ENCODE measurements at regions not wholly inside any gene's neighbourhood (a gene's known extent, or its start where the extent isn't known, plus 50 kb on each side); places are given as distances from the start of the nearest gene placed in this dataset.

DNA sequence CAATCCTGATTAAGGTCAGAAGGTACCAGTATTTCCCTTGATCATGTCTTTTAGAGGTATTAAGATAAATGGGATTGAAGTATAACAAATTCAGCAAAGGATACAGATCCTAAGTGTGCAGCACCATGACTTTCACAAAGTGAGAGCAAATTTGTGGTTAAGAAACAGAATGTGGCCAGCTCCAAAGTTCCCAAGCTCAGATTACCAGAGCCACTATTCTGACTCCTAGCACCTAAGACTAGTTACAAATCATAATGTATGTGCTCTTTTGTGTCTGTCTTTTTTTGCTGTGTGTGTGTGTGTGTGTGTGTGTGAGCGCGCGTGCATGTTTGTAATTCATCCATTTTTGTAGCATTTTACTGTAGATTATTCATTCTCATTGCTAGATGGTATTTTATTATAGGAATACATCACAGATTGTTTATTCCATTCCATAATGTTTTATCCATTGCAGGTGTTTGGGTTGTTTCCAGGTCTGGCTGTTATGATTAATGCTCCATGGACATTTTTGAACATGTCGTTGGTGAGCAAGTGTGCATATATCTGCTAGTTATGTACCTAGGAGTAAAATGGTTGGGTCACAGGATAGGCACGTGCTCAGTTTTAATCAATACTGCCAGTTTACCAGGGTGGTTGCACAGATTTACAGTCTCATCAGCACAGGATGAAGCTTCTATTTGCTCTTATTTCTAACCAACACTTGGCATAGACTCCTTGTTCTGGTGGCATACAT, 314.0 kb upstream of the JAG1 start:
- Histone ChIP-seq H3K27me3 (ENCODE audit: control insufficient read depth, insufficient read depth, low read length) (no peaks in the 10 kb centered on the region), H3K4me2 (ENCODE audit: low read depth, low read length) (no peak overlapping the region), H4K20me1 (ENCODE audit: insufficient read depth, low read length) (no peaks in the 10 kb centered on the region), H2BK120ac (ENCODE audit: low read depth, low read length) (no peak overlapping the region), H3K14ac (replicated peaks; ENCODE audit: low read depth, low read length) (no peak overlapping the region), H3K4ac (ENCODE audit: low read depth, low read length) (no peak overlapping the region), H2AFZ (replicated peaks; ENCODE audit: low read length, poor library complexity) (no peak overlapping the region), H2AK5ac (ENCODE audit: low read depth, low read length) (no peak overlapping the region), H3K9ac (ENCODE audit: low read depth, low read length) (no peak overlapping the region), H3K27ac (ENCODE audit: insufficient read depth, low read length) (no peak overlapping the region), H2BK20ac (ENCODE audit: low read depth, low read length) (no peak overlapping the region), H3K18ac (ENCODE audit: low read depth, low read length) (no peak overlapping the region), H2AK9ac (replicated peaks; ENCODE audit: low read depth, low read length, poor library complexity) (no peak overlapping the region), H2BK15ac (ENCODE audit: low read depth, low read length) (no peak overlapping the region), H3K79me1 (ENCODE audit: low read depth in 1 of 2, low read length in 2 of 2) (no peaks in the 10 kb centered on the region), H4K5ac (ENCODE audit: low read depth, low read length) (no peak overlapping the region), H3K9me1 (ENCODE audit: insufficient read depth, low read length) (no peaks in the 10 kb centered on the region), H3K4me3 (ENCODE audit: insufficient read depth, low read depth, low read length) (no peak overlapping the region), H3K23ac (ENCODE audit: low read depth, low read length) (no peak overlapping the region), H2BK5ac (ENCODE audit: low read depth, low read length, poor library complexity, severe bottlenecking) (no peak overlapping the region), H3K36me3 (ENCODE audit: control insufficient read depth, insufficient read depth, low read length) (no peaks in the 10 kb centered on the region), H3K4me1 (ENCODE audit: control insufficient read depth, insufficient read depth, low read length) (peaks cover 4% of the 10 kb centered on the region), H3K56ac (ENCODE audit: extremely low read depth, insufficient read depth, low read length) (no peak overlapping the region), H4K8ac (ENCODE audit: low read depth in 2 of 2, low read length in 2 of 2) (no peak overlapping the region), H3K9me3 (ENCODE audit: control insufficient read depth, insufficient read depth, low read length) (no peaks in the 10 kb centered on the region), H4K91ac (ENCODE audit: insufficient read depth, low read depth, low read length) (no peak overlapping the region)
- WGBS, 2 experiments (ENCODE audit: extremely low coverage in 2 of 2, insufficient read length in 1 of 2), result 83% methylated on average over 1 of the region's 5 CpGs; no CpG with 5 or more reads in 1 of the 2 experiments
- ChIA-PET CTCF (interaction anchor here (1.1 kb wide), 1 partner anchor 16 kb away, joined by 3 read pairs; no protein-coding TSS in a partner anchor), POLR2A (ENCODE audit: unreplicated experiment) (no interaction called here)
- BruUV-seq (replicated peaks), result no TSS peak
- ATAC-seq (ENCODE audit: low read depth), result no peak
- dilution Hi-C loops (cut with HindIII; ENCODE audit: low sequenced_read_pairs, unreplicated experiment), result no loop called here
- DNase-seq, result peak; percentile 41
- TF ChIP-seq RCOR1 (IDR thresholded peaks at IDR 0.05; ENCODE audit: insufficient replicate concordance, low read length), result no peak
- TF ChIP-seq MAFK (IDR thresholded peaks at IDR 0.05; ENCODE audit: low read depth, low read length), result no peak
- TF ChIP-seq POLR2A (IDR thresholded peaks at IDR 0.05; ENCODE audit: low read depth, low read length), result no peak
- TF ChIP-seq, protein P1, sequence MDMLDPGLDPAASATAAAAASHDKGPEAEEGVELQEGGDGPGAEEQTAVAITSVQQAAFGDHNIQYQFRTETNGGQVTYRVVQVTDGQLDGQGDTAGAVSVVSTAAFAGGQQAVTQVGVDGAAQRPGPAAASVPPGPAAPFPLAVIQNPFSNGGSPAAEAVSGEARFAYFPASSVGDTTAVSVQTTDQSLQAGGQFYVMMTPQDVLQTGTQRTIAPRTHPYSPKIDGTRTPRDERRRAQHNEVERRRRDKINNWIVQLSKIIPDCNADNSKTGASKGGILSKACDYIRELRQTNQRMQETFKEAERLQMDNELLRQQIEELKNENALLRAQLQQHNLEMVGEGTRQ (IDR thresholded peaks at IDR 0.05; ENCODE audit: low read depth, low read length), result no peak
- no peak for TF ChIP-seq CHD1 (IDR thresholded peaks at IDR 0.05; ENCODE audit: low read depth, low read length)
- TF ChIP-seq NFE2L2 (IDR thresholded peaks at IDR 0.05; ENCODE audit: low read depth, low read length), result no peak
- no peak for TF ChIP-seq SMC3 (IDR thresholded peaks at IDR 0.05; ENCODE audit: low read depth, low read length)
- no peak for TF ChIP-seq CEBPB (IDR thresholded peaks at IDR 0.05; ENCODE audit: low read depth, low read length)
- TF ChIP-seq FOS (IDR thresholded peaks at IDR 0.05; ENCODE audit: low read depth, low read length), result no peak
- TF ChIP-seq MXI1 (IDR thresholded peaks at IDR 0.05; ENCODE audit: borderline replicate concordance, low read depth, low read length), result no peak
- TF ChIP-seq, protein P2, sequence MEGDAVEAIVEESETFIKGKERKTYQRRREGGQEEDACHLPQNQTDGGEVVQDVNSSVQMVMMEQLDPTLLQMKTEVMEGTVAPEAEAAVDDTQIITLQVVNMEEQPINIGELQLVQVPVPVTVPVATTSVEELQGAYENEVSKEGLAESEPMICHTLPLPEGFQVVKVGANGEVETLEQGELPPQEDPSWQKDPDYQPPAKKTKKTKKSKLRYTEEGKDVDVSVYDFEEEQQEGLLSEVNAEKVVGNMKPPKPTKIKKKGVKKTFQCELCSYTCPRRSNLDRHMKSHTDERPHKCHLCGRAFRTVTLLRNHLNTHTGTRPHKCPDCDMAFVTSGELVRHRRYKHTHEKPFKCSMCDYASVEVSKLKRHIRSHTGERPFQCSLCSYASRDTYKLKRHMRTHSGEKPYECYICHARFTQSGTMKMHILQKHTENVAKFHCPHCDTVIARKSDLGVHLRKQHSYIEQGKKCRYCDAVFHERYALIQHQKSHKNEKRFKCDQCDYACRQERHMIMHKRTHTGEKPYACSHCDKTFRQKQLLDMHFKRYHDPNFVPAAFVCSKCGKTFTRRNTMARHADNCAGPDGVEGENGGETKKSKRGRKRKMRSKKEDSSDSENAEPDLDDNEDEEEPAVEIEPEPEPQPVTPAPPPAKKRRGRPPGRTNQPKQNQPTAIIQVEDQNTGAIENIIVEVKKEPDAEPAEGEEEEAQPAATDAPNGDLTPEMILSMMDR (conservative IDR thresholded peaks at IDR 0.05; ENCODE audit: low read depth, low read length), result no peak
- no peak for TF ChIP-seq RFX5 (IDR thresholded peaks at IDR 0.05; ENCODE audit: low read depth, low read length)
- no peak for TF ChIP-seq MAZ (IDR thresholded peaks at IDR 0.05; ENCODE audit: borderline replicate concordance, low read depth, low read length)
- no peak for TF ChIP-seq ELK1 (IDR thresholded peaks at IDR 0.05; ENCODE audit: borderline replicate concordance, low read depth, low read length)
- TF ChIP-seq RAD21 (IDR thresholded peaks at IDR 0.05; ENCODE audit: low read length), result no peak
- no peak for TF ChIP-seq BHLHE40 (IDR thresholded peaks at IDR 0.05; ENCODE audit: low read depth, low read length)
- intact Hi-C loops (cut with micrococcal nuclease), result loop anchor here (10.0 kb wide), 1 partner anchor 277 kb away; no protein-coding TSS in a partner anchor
- in situ Hi-C loops (cut with MboI; ENCODE audit: low sequenced_read_pairs), result no loop called here
